H1 (cell line): ENCODE measurements at regions not wholly inside any gene's neighbourhood (a gene's known extent, or its start where the extent isn't known, plus 50 kb on each side); places are given as distances from the start of the nearest gene placed in this dataset.

ENCODE experiments used
- HDAC6 ChIP-seq: IDR thresholded peaks from one replicate; pipeline ENCODE4 v1.7.1; 2012; ENCODE audit warnings: low read depth, mild to moderate bottlenecking, inconsistent platforms, low read length, moderate library complexity
- SRF ChIP-seq: IDR thresholded peaks from 2 replicates; pipeline ENCODE4 v1.6.1; 2011; ENCODE audit warnings: mild to moderate bottlenecking, low read depth, low read length, moderate library complexity

- TF ChIP-seq SRF, result no peak
- TF ChIP-seq HDAC6, result no peak
Observed at GRCh38 chr10:129171812-129172211, 295.2 kb upstream of the MGMT start (continued).
